ENCODE measurements at regions not wholly inside any gene's neighbourhood (a gene's known extent, or its start where the extent isn't known, plus 50 kb on each side); places are given as distances from the start of the nearest gene placed in this dataset.
A peak's percentile ranks its signal among the peaks of the same experiment; 100 is the strongest.
"Not testable (repeated sequence)": the region's sequence is repeated elsewhere in the genome, so short reads cannot be mapped to it uniquely, and the experiment has no call there.

- not testable (repeated sequence) for H3K9me3 ChIP-seq (ENCODE audit: control insufficient read depth in 2 of 2, low read length in 2 of 2); H3K27me3 ChIP-seq (ENCODE audit: control insufficient read depth in 2 of 2, insufficient read depth in 2 of 2, low read length in 2 of 2); H3K4me1 ChIP-seq (ENCODE audit: control insufficient read depth in 2 of 2, insufficient read depth in 2 of 2, low read length in 2 of 2); H3K36me3 ChIP-seq (ENCODE audit: control insufficient read depth in 2 of 2, insufficient read depth in 2 of 2, low read length in 2 of 2); H3K27ac ChIP-seq (ENCODE audit: low read depth in 2 of 2, low read length in 2 of 2)
- peak overlapping the region in 1 of 2 donors; percentile 26 for H3K9ac ChIP-seq (ENCODE audit: low read depth in 1 of 2, low read length in 2 of 2)
- H3K4me3 ChIP-seq (ENCODE audit: low read length in 2 of 2), result peak overlapping the region in 1 of 2 donors; percentile 46
These were observed 63.2 kb upstream of the GPR39 start for GRCh38 chr2:132353380-132353779.

DNA sequence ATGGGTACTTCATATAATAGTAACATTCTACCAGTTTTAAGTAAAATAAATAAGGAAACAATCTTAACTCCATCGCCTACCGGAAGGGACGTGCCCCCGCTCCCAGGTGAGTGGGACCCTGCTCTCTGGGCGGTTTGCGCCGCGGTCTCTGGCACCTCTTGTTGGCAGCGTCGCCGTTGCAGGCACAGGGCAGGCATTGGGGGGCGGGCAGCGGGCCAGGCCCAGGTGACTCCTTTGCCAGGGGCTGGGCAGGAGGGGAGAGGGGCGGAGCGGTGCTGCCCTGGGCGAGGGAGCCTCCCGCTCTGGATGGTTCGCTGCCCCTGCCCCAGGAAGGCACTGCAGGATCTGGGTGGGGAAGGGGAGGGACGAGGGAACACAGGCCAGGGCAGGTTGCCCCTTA, 55.6 kb upstream of the GPR39 start:
- H3K9me3 ChIP-seq (ENCODE audit: control insufficient read depth in 2 of 2, low read length in 2 of 2), result not testable (repeated sequence)

DNA sequence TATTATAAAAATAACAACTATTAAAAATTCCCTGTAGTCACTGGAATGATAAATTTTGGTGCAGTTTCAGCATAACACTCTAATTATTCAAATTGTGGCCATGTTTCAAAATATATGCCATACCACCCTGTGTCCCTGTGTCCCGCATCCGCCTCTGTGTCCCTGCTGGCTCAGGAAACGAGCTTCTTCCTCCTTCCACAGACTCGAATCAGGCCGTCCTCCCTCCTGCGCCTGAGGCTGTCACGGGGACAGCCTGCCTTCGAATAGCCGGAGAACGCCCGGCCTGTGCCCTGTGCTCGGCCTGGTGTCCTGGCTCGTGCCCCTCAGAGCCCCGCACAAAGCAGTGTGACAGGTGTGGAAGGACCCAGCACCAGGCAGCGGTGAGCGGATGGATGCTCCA, 55.1 kb upstream of the GPR39 start:
- not testable (repeated sequence) for H3K4me1 ChIP-seq (ENCODE audit: control insufficient read depth in 2 of 2, insufficient read depth in 2 of 2, low read length in 2 of 2); H3K36me3 ChIP-seq (ENCODE audit: control insufficient read depth in 2 of 2, insufficient read depth in 2 of 2, low read length in 2 of 2); H3K27ac ChIP-seq (ENCODE audit: low read depth in 2 of 2, low read length in 2 of 2); H3K27me3 ChIP-seq (ENCODE audit: control insufficient read depth in 2 of 2, insufficient read depth in 2 of 2, low read length in 2 of 2); H3K9me3 ChIP-seq (ENCODE audit: control insufficient read depth in 2 of 2, low read length in 2 of 2); H3K4me3 ChIP-seq (ENCODE audit: low read length in 2 of 2); H3K9ac ChIP-seq (ENCODE audit: low read depth in 1 of 2, low read length in 2 of 2)

More for the DNA sequence above, 55.6 kb upstream of the GPR39 start:
- not testable (repeated sequence) for H3K27me3 ChIP-seq (ENCODE audit: control insufficient read depth in 2 of 2, insufficient read depth in 2 of 2, low read length in 2 of 2); H3K36me3 ChIP-seq (ENCODE audit: control insufficient read depth in 2 of 2, insufficient read depth in 2 of 2, low read length in 2 of 2); H3K4me3 ChIP-seq (ENCODE audit: low read length in 2 of 2); H3K4me1 ChIP-seq (ENCODE audit: control insufficient read depth in 2 of 2, insufficient read depth in 2 of 2, low read length in 2 of 2); H3K27ac ChIP-seq (ENCODE audit: low read depth in 2 of 2, low read length in 2 of 2); H3K9ac ChIP-seq (ENCODE audit: low read depth in 1 of 2, low read length in 2 of 2)

GRCh38 chr2:132363352-132363751, 53.3 kb upstream of the GPR39 start:
- H3K4me1 ChIP-seq (ENCODE audit: control insufficient read depth in 2 of 2, insufficient read depth in 2 of 2, low read length in 2 of 2); H3K27ac ChIP-seq (ENCODE audit: low read depth in 2 of 2, low read length in 2 of 2); H3K27me3 ChIP-seq (ENCODE audit: control insufficient read depth in 2 of 2, insufficient read depth in 2 of 2, low read length in 2 of 2); H3K9ac ChIP-seq (ENCODE audit: low read depth in 1 of 2, low read length in 2 of 2); H3K9me3 ChIP-seq (ENCODE audit: control insufficient read depth in 2 of 2, low read length in 2 of 2); H3K4me3 ChIP-seq (ENCODE audit: low read length in 2 of 2); H3K36me3 ChIP-seq (ENCODE audit: control insufficient read depth in 2 of 2, insufficient read depth in 2 of 2, low read length in 2 of 2): not testable (repeated sequence)

DNA sequence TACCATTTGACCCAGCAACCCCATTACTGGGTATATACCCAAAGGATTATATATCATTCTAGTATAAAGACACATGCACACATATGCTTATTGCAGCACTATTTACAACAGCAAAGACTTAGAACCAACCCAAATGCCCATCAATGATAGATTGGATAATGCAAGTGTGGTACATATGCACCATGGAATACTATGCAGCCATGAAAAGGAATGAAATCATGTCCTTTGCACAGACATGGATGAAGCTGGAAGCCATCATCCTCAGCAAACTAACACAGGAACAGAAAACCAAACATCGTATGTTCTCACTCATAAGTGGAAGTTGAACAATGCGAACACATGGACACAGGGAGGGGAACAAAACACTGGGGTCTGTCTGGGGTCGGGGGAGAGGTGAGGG, 50.6 kb upstream of the GPR39 start:
- H3K9ac ChIP-seq (ENCODE audit: low read depth in 1 of 2, low read length in 2 of 2); H3K9me3 ChIP-seq (ENCODE audit: control insufficient read depth in 2 of 2, low read length in 2 of 2); H3K36me3 ChIP-seq (ENCODE audit: control insufficient read depth in 2 of 2, insufficient read depth in 2 of 2, low read length in 2 of 2); H3K4me3 ChIP-seq (ENCODE audit: low read length in 2 of 2); H3K27me3 ChIP-seq (ENCODE audit: control insufficient read depth in 2 of 2, insufficient read depth in 2 of 2, low read length in 2 of 2); H3K27ac ChIP-seq (ENCODE audit: low read depth in 2 of 2, low read length in 2 of 2); H3K4me1 ChIP-seq (ENCODE audit: control insufficient read depth in 2 of 2, insufficient read depth in 2 of 2, low read length in 2 of 2): not testable (repeated sequence)

DNA sequence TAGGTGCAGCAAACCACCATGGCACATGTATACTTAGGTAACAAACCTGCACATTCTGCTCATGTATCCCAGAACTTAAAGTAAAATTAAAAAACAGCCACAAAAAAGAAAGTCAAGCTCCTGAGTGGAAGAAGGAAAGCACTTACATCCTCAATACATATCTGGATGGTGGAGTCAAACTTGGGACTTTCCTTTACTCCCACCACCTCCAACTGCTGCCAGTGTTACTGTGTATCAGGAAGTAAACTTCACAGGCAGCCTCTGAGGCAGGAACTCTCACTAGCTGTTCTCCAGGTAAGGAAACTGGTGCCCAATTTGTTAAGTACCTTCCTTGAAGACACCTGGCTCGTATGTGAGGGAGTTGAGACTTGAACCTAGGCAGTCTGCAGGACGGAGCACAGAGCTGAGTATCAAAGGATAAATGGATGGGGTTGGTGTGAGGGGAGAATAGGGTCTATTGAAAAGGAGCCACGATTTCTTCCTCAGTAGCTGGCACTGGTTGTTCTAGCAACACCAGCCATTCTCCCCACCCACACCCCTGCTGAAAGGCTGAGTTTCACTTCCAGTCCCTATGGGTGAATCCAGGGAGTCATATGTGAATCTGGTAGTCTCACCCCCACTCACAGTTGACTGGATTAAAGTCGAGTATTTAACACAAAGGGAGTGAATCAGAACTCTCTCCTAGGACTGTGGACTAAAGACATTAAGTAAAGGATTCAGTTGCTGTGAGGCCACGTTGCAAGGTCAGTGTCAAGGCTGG, 50.0 kb upstream of the GPR39 start:
- Histone ChIP-seq H3K4me1 (ENCODE audit: control insufficient read depth in 2 of 2, insufficient read depth in 2 of 2, low read length in 2 of 2) (no peaks in the 10 kb centered on the region), H3K36me3 (ENCODE audit: control insufficient read depth in 2 of 2, insufficient read depth in 2 of 2, low read length in 2 of 2) (no peaks in the 10 kb centered on the region), H3K27ac (ENCODE audit: low read depth in 2 of 2, low read length in 2 of 2) (no peak overlapping the region), H3K9ac (ENCODE audit: low read depth in 1 of 2, low read length in 2 of 2) (no peak overlapping the region), H3K4me3 (ENCODE audit: low read length in 2 of 2) (no peak overlapping the region), H3K27me3 (ENCODE audit: control insufficient read depth in 2 of 2, insufficient read depth in 2 of 2, low read length in 2 of 2) (no peaks in the 10 kb centered on the region), H3K9me3 (ENCODE audit: control insufficient read depth in 2 of 2, low read length in 2 of 2) (no peaks in the 10 kb centered on the region)

Data from mucosa of rectum (tissue), 2 donors.